ENCODE measurements at regions not wholly inside any gene's neighbourhood (a gene's known extent, or its start where the extent isn't known, plus 50 kb on each side); places are given as distances from the start of the nearest gene placed in this dataset.
"Not testable (repeated sequence)": the region's sequence is repeated elsewhere in the genome, so short reads cannot be mapped to it uniquely, and the experiment has no call there.

GRCh38 chr12:84191779-84192178 is 720.8 kb downstream of the SLC6A15 start:
- no peak for DNase-seq

- no peak for DNase-seq
These were observed 726.2 kb downstream of the SLC6A15 start for GRCh38 chr12:84186433-84186832.

GRCh38 chr12:84183576-84183975 is 729.0 kb downstream of the SLC6A15 start:
- no peak for DNase-seq

- no peak for DNase-seq
These were observed 738.5 kb downstream of the SLC6A15 start for GRCh38 chr12:84174115-84174514.

GRCh38 chr12:84172823-84173424 is 739.7 kb downstream of the SLC6A15 start:
- no peak for DNase-seq

GRCh38 chr12:84166812-84167211 is 745.8 kb downstream of the SLC6A15 start:
- DNase-seq: no peak

GRCh38 chr12:84165998-84166571 is 746.5 kb downstream of the SLC6A15 start:
- no peak for DNase-seq

GRCh38 chr12:84161296-84161695 is 751.3 kb downstream of the SLC6A15 start:
- DNase-seq: no peak

GRCh38 chr12:84159260-84159659 is 753.3 kb downstream of the SLC6A15 start:
- no peak for DNase-seq

GRCh38 chr12:84157170-84157569 is 755.4 kb downstream of the SLC6A15 start:
- DNase-seq: no peak

- not testable (repeated sequence) for DNase-seq
These were observed 757.3 kb downstream of the SLC6A15 start for GRCh38 chr12:84154991-84155930.

GRCh38 chr12:84154439-84154990 is 758.1 kb downstream of the SLC6A15 start:
- DNase-seq: not testable (repeated sequence)

GRCh38 chr12:84150201-84150600 is 762.4 kb downstream of the SLC6A15 start:
- DNase-seq: no peak

GRCh38 chr12:84148335-84148734 is 764.3 kb downstream of the SLC6A15 start:
- DNase-seq: no peak

- DNase-seq: no peak
These were observed 775.7 kb downstream of the SLC6A15 start for GRCh38 chr12:84136862-84137367.

GRCh38 chr12:84135586-84136279 is 776.9 kb downstream of the SLC6A15 start:
- DNase-seq: no peak

GRCh38 chr12:84134797-84135366 is 777.7 kb downstream of the SLC6A15 start:
- DNase-seq: no peak

GRCh38 chr12:84131076-84131475 is 781.5 kb downstream of the SLC6A15 start:
- DNase-seq: no peak

- no peak for DNase-seq
These were observed 784.2 kb downstream of the SLC6A15 start for GRCh38 chr12:84128117-84128991.

- DNase-seq: no peak
These were observed 788.4 kb downstream of the SLC6A15 start for GRCh38 chr12:84124211-84124610.

GRCh38 chr12:84117190-84117589 is 795.4 kb downstream of the SLC6A15 start:
- DNase-seq: no peak
